NCI-H82 (cell line): ENCODE measurements at regions not wholly inside any gene's neighbourhood (a gene's known extent, or its start where the extent isn't known, plus 50 kb on each side); places are given as distances from the start of the nearest gene placed in this dataset.

ENCODE experiments used
- DNase-seq: peaks from one replicate; lab custom pipeline; 2025; lab: John Stamatoyannopoulos, UW

DNA sequence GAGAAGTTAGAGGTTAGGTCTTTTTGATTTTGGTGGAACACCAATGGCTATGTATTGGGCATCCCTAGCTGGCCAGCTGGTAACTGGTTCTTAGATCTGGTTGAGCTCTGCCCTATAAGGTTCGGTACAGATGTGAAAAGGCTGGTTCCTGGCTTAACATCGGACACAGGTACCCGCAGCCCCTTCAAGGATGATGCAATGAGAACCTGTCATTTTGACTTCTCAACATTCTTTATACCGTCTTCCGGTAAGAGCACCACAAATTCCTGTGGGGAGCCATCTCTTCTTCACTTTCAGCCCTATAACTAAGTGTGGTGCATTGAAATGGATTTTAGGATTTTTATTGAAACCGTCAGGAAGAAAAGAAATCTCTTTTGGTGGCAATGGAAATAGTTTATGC, 222.8 kb downstream of the ADAMTS9 start:
- DNase-seq = no peak

DNA sequence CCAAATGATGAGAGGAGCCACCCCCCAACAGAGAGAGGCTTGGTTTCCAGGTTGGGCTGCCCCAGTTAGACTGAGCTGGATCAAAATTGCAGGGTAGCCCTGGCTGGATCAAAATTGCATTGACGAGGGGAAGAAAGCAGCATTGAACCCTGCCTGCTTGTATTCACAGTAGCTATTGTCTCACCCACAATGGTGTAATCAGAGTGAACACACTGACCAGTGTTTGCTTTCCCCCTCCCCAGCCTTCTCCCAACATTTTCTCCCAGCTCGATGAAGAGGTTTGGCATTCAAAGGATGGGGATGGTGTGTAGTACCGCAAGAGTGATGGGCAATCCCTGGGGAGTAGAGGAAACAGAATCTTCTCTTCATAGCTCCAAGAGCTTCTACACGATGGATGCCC, 223.8 kb downstream of the ADAMTS9 start:
- no peak for DNase-seq

DNA sequence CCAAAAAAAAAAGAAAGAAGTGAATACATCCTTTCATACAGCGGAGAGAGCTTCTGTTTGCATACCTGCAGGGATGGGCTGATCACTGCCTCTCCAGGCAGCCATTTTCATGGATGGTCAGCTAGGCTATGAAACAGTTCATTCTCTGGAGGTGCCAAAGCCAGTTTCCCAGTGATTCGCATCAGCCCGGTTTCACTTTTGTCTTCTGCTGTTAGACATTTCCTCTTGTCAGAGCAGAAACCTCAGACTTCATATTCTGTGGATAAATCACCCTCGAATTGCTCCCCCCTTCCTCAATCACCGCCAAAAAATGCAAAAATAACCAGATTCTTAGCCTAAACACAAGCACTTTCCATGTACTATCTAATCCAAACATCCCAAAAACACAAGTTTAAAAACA, 225.6 kb downstream of the ADAMTS9 start:
- DNase-seq = peak; percentile 36

- peak; percentile 35 for DNase-seq
These were observed 226.9 kb downstream of the ADAMTS9 start for GRCh38 chr3:64460877-64461276.

- DNase-seq = peak; percentile 13
These were observed 227.6 kb downstream of the ADAMTS9 start for GRCh38 chr3:64460141-64460730.

DNA sequence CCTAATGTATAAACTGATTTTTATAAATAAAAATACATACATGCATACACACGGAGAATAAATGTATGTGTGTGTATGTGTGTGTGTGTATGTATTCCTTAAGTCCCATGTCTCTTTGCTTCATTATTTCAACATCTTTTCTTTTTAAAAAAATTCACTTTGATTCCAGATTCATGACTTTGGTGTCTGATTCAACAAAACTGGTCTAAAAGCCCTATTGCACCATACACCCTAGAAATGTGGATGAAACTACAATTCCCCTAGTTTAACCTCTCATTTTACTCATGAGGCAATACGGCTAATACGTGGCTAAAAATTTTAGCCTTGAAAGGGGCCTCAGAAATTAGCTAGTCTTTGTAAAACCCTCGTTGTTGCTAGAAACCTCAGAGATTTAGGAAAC, 228.1 kb downstream of the ADAMTS9 start:
- no peak for DNase-seq

- no peak for DNase-seq
These were observed 230.0 kb downstream of the ADAMTS9 start for GRCh38 chr3:64457811-64458210.

GRCh38 chr3:64456674-64457073, 231.1 kb downstream of the ADAMTS9 start:
- DNase-seq = no peak

DNA sequence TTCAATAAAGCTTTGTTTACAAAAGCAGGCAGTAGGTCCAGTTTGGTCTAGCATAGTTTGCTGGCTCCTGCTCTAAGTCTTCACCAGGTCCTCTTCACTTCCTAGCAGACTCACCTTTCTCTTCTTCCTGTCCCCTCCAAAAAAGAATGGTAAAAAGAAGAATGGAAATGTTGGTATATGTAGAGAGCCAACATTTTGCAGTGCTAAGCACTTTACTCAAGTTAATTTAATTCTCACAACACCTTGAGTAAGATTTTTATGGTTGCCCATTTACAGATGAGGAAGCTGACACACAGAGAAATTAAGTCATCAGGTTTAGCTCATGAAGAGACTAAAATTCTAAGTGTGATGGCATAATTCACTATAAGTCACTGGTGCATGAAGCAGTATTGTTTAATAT, 230.1 kb upstream of the PRICKLE2 start:
- DNase-seq = no peak

- DNase-seq = no peak
These were observed 229.5 kb upstream of the PRICKLE2 start for GRCh38 chr3:64454768-64455167.

- no peak for DNase-seq
These were observed 228.9 kb upstream of the PRICKLE2 start for GRCh38 chr3:64454179-64454578.

- DNase-seq = no peak
These were observed 226.2 kb upstream of the PRICKLE2 start for GRCh38 chr3:64451283-64452012.

- DNase-seq = no peak
These were observed 225.2 kb upstream of the PRICKLE2 start for GRCh38 chr3:64450396-64450956.

DNA sequence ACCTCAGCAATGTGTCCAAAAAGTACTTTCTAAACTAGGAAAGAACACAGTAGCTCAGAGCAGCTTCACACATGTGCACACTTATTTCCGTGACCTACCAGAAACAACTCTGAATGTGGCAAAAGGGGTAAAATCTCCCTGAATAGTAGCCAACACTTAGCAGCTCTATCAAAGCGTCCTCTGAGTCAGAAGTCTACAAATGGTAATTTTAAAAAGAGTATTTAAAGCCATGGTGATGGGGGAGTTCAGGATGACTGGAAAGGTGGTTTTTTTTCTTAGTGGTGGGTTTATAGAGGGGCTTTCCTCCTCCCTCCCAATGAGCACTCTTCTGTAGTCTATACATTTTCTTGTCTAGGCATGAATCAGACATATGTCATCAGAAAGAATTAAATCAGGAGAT, 223.8 kb upstream of the PRICKLE2 start:
- no peak for DNase-seq

DNA sequence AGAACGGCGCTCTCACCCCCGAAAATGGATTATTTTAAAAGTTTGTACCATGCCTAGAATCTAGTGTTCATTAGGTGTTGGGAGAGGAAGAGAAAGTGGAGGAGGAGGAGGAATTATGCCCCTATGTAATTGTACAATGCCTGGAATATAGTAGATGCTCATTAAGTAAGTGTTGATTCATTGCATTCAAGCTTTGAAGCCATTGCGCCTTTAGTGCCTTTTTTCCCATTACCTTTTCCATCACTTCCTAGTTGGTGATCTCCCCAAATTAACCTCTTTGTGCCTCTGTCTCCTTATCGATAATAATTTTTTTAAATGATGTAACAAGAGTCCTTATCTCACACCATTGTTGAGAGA, 220.7 kb upstream of the PRICKLE2 start:
- no peak for DNase-seq

GRCh38 chr3:64445109-64445943, 220.1 kb upstream of the PRICKLE2 start:
- DNase-seq = peak; percentile 50

DNA sequence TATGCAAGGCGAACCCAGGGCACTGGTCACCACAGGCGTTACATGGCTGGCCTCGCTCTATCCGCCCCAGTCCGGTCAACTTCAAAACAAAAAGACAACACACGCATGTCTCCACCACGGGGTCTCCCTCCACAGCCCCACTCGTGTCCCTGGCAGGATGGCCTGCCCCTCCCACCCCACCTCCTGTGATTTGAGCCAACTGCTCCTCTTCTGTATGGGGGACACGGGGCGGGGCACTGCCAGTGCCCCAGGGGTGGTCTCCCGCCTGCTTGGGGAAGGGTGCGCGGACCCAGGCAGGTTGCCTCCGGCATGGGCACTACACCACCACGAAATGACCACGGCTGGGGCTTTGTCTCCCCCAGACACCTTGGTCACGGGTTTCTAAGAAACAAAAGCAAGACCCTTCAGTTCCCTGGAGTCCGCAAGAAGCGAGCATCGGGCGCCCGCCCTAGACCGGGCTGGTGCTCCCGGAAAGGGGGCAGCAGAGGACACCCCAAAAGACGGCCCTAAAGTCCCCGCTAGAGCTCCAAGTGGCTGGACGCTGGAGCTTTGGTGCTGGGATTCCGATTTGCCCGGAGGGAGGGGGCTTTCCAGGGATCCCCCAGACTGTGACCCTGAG, 219.3 kb upstream of the PRICKLE2 start:
- no peak for DNase-seq

DNA sequence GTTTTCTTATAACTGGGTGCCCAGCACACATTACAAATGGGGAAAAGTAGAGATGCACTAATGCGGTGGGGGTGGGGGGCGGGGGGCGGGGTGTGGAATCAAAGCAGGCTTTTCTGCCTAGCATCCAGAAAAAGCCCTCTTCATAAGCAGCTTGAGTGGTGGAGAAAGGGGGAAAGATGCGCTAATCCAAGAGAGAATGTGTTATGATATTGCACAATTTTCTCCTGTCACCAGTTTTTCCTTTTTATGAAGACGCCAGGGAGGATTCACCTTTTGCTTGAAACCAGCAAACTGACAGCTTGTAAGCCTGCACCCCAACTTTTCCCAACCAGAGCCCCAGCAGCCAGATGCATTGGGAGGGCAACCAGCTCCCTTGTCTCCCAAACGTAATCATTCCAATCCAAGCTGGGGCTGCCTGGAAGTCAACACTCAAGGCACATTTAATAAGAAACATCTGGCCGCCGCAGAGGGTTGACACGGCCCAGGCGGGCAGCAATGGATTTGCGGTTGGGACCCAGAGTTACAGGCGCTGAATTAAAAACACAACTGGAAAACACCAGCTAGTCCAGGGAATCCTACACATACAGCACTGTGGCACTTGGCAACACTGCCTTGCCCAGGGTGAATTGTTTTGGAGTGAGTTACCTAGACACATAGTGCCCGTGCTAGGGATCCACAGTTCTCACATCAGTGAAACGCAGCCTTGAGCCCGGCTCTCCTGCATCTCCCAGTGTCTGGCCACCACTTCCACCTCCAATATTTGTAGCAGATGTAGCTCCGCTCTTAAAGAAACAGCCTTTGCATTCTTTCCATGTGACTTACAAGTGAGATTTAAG, 218.5 kb upstream of the PRICKLE2 start:
- DNase-seq = peak; percentile 53

DNA sequence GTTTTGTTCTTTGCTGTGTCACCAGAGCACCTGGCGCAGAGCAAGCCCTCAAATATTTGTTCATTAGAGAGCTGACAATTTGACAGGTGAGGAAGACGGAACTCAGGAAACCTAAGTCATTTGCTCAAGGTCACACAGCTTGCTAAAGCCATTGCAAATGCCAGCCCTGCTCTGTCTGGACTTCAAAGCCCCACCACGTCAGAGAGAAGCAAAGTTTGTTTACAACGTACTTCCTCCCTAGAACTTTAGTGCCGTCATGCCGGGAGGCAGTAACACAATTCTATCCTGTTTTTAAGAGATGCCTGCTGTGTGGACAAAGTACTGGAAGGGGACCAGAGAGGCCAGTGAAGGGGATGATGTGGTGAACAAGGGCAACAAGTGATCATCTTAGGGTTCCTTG, 216.6 kb upstream of the PRICKLE2 start:
- DNase-seq = no peak

DNA sequence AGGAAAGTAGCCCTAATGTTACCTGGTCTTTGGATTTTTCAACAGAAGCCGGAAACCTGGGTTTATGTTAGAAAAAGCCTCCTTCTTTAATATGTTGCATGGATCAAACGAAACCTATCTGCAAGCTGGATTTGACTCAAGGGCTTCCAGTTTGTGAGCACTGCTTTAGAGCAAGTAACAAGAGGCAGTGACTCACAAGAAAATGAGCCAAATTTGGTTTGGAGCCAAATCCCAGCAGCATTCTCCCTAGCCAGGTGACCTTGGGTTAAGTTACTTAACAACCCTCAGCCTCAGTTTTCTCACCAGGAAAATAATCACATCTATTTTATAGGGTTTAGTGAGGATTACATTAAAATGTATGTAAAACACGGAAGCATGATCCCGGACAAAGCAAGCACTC, 215.2 kb upstream of the PRICKLE2 start:
- peak; percentile 57 for DNase-seq

GRCh38 chr3:64438812-64439211, 213.5 kb upstream of the PRICKLE2 start:
- DNase-seq = no peak
